ENCODE measurements at regions not wholly inside any gene's neighbourhood (a gene's known extent, or its start where the extent isn't known, plus 50 kb on each side); places are given as distances from the start of the nearest gene placed in this dataset.

DNA sequence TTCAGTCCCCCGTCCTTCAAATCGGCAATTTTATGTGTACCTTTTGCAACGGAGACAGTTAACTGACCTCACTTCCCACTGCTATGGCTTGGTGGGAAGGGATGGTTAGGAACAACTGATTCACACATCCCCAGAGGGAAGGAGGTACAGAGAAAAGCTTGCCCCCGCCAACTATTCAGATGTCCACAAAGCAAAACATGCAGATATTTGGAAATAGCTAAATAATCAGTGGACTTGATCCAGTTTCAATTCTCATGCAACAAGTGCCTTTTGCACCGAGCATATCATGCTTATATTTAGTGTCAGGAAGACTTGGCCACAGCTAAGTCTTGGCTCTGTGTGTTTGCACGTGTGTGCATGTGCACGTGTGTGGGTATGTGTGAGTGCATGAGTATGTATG is 144.6 kb downstream of the SNX19 start:
- no peak overlapping the region for H2BK120ac ChIP-seq (ENCODE audit: low read depth, low read length, poor library complexity, severe bottlenecking)
- WGBS (ENCODE audit: extremely low coverage, insufficient read length, low lambda C conversion rate) = no CpG with 5 or more reads among the region's 7 CpGs
- no peak overlapping the region for H3K27ac Mint-ChIP-seq
- H2BK12ac ChIP-seq (ENCODE audit: insufficient read length, low read depth, low read length) = no peak overlapping the region
- no peak overlapping the region for H2BK15ac ChIP-seq (ENCODE audit: low read depth, low read length)
- H3K4ac ChIP-seq (ENCODE audit: low read depth, low read length) = no peak overlapping the region
- no peak overlapping the region for H4K5ac ChIP-seq (ENCODE audit: insufficient read length, low read depth, low read length)
- no peak overlapping the region for H2BK5ac ChIP-seq (ENCODE audit: insufficient read length, low read length)
- no peak overlapping the region for H4K8ac ChIP-seq (replicated peaks; ENCODE audit: insufficient read length, low read depth, low read length)
- no peak for DNase-seq
- no peaks in the 10 kb centered on the region for H3K23me2 ChIP-seq (ENCODE audit: insufficient read length, low read depth, low read length, poor library complexity, severe bottlenecking)
- no peak overlapping the region for H2AK5ac ChIP-seq (ENCODE audit: insufficient read length, low read length)
- H3K79me1 ChIP-seq (ENCODE audit: insufficient read depth, low read depth, low read length, poor library complexity, severe bottlenecking) = no peaks in the 10 kb centered on the region
- H3K36me3 Mint-ChIP-seq (ENCODE audit: insufficient read depth in 1 of 3, low read depth in 3 of 3) = peaks cover 0 to 6% (median 0%) of the 10 kb centered on the region in 3 experiments; a peak in 3 of 7 replicates
- H3K27ac ChIP-seq (ENCODE audit: insufficient read length, low read depth, low read length) = no peak overlapping the region
- H3K4me2 ChIP-seq (ENCODE audit: insufficient read depth, insufficient read length, low read length) = no peak overlapping the region
- no peak overlapping the region for H3K23ac ChIP-seq (ENCODE audit: insufficient read length, low read depth, low read length)
- no peaks in the 10 kb centered on the region for H3K27me3 Mint-ChIP-seq (ENCODE audit: low read depth)
- no peak overlapping the region for H3K4me3 Mint-ChIP-seq
- no peak overlapping the region for H3T11ph ChIP-seq (ENCODE audit: low read length)
- no peak overlapping the region for H3K56ac ChIP-seq (ENCODE audit: insufficient read length, low read depth, low read length)
- H3K27me3 ChIP-seq (ENCODE audit: insufficient read depth, low read length) = no peaks in the 10 kb centered on the region; the same call in 1 of the 2 replicates
- peaks cover 0 to 4% of the 10 kb centered on the region in 2 experiments; a peak in 2 of 5 replicates for H3K9me3 Mint-ChIP-seq
- H3K4me1 ChIP-seq (ENCODE audit: insufficient read depth, low read length) = no peaks in the 10 kb centered on the region
- H4K20me1 ChIP-seq (ENCODE audit: control insufficient read depth, insufficient read depth, insufficient read length) = no peaks in the 10 kb centered on the region
- H3K79me2 ChIP-seq (ENCODE audit: insufficient read depth, low read length) = no peaks in the 10 kb centered on the region
- H2AFZ ChIP-seq (ENCODE audit: low read length) = no peak overlapping the region
- no peak overlapping the region for H3K9ac ChIP-seq (ENCODE audit: extremely low read depth, insufficient read length, low read length)
- no peak overlapping the region for H2BK20ac ChIP-seq (ENCODE audit: low read depth, low read length, poor library complexity, severe bottlenecking)
- H3K4me1 Mint-ChIP-seq = peaks cover 12% of the 10 kb centered on the region in 2 experiments
- TF ChIP-seq, protein P1, sequence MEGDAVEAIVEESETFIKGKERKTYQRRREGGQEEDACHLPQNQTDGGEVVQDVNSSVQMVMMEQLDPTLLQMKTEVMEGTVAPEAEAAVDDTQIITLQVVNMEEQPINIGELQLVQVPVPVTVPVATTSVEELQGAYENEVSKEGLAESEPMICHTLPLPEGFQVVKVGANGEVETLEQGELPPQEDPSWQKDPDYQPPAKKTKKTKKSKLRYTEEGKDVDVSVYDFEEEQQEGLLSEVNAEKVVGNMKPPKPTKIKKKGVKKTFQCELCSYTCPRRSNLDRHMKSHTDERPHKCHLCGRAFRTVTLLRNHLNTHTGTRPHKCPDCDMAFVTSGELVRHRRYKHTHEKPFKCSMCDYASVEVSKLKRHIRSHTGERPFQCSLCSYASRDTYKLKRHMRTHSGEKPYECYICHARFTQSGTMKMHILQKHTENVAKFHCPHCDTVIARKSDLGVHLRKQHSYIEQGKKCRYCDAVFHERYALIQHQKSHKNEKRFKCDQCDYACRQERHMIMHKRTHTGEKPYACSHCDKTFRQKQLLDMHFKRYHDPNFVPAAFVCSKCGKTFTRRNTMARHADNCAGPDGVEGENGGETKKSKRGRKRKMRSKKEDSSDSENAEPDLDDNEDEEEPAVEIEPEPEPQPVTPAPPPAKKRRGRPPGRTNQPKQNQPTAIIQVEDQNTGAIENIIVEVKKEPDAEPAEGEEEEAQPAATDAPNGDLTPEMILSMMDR (conservative IDR thresholded peaks at IDR 0.05) = no peak
- no peak overlapping the region for H3K18ac ChIP-seq (ENCODE audit: insufficient read length, low read depth, low read length)
- no peak overlapping the region for H4K91ac ChIP-seq (ENCODE audit: insufficient read length, low read depth, low read length)
- no peaks in the 10 kb centered on the region for H3K9me3 ChIP-seq (ENCODE audit: control insufficient read depth, low read depth, low read length)
- no peak overlapping the region for H3K14ac ChIP-seq (ENCODE audit: insufficient read depth, low read length)

All from H9 (cell line).